ENCODE measurements at regions not wholly inside any gene's neighbourhood (a gene's known extent, or its start where the extent isn't known, plus 50 kb on each side); places are given as distances from the start of the nearest gene placed in this dataset.
A peak's percentile ranks its signal among the peaks of the same experiment; 100 is the strongest.
"Not testable (repeated sequence)": the region's sequence is repeated elsewhere in the genome, so short reads cannot be mapped to it uniquely, and the experiment has no call there.

GRCh38 chr1:147348592-147348991 is 106.1 kb downstream of the CHD1L start:
- not testable (repeated sequence) for DNase-seq

DNA sequence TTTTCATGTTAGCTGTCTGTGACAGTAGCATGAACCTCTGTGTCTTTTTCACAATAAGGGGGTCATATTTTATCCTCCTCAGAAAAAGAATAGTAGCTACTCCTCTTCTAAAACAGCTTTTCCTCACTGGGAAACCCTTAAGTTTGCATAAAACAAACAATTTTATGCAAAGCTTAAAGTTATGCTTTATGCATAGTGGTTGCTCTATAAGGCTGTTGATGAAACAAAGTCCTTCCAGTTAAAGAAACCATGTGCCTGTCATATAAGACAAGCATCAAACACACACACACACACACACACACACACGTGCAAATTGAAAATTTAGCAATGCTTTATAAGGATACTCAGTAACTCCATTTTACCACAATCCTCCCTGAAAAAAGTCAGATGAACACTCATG is 107.0 kb downstream of the CHD1L start:
- no peak for DNase-seq

GRCh38 chr1:147351140-147351835 is 108.8 kb downstream of the CHD1L start:
- DNase-seq: no peak

GRCh38 chr1:147377263-147378246 is 135.1 kb downstream of the CHD1L start:
- DNase-seq: no peak

DNA sequence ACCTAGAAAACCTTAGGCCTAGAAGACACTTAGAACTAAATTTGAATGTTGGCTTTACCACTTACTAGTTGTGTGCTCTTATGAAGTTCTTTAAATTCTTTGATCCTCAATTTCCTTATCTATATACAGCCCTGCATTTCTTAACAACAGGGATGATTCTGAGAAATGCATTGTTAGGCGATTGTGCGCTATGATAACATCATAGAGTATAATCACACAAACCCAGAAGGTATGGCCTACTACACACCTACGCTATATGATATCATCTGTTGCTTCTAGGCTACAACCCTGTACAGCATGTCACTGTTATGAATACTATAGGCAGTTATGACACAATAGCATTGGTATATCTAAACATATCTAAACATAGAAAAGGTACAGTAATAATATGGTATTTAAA is 137.4 kb downstream of the CHD1L start:
- DNase-seq: no peak

DNA sequence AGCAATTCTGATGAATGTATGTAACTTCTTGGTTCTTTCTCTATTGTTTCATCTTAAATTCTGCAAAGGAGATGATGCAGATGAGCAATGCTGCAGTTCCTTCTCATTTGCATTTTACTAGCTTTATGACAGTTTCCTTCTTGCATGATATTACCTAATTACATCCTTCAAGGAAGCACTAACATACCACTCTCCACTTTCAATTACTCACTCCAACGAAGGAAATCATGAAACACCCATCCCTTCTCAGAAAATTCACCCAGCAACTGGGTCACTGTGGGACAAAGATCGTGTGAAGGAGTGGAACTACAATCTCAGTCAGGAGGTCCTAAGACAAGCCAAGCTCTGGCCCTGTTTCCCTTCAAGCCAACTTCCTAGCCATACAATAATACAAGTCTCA is 142.3 kb downstream of the CHD1L start:
- no peak for DNase-seq

GRCh38 chr1:147388969-147389368 is 146.5 kb downstream of the CHD1L start:
- DNase-seq: no peak

GRCh38 chr1:147389532-147390184 is 147.2 kb downstream of the CHD1L start:
- peak; percentile 19 for DNase-seq

- DNase-seq: no peak
Measured at GRCh38 chr1:147390185-147390542, 147.7 kb downstream of the CHD1L start.

DNA sequence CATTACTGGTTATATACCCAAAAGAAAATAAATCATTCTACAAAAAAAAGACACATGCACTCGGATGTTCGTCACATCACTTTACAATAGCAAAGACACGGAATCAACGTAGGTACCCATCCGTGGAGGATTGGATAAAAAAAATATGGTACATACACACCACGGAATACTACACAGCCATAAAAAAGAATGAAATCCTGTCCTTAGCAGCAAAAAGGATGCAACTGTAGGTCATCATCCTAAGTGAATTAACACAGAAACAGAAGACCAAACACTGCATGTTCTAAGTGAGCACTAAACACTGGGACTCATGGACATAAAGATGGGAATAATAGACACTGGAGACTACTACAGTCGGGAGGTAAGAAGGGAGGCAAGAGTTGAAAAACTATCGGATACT is 148.6 kb downstream of the CHD1L start:
- DNase-seq: no peak

- peak; percentile 10 for DNase-seq
Measured at GRCh38 chr1:147402326-147403045, 138.8 kb upstream of the BCL9 start.

DNA sequence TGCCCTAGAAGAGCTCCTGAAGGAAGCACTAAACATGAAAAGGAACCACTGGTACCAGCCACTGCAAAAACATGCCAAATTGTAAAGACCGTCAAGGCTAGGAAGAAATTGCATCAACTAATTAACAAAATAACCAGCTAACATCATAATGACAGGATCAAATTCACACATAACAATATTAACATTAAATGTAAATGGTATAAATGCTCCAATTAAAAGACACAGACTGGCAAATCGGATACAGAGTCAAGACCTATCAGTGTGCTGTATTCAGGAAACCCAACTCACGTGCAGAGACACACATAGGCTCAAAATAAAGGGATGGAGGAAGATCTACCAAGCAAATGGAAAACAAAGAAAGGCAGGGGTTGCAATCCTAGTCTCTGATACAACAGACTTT is 137.0 kb upstream of the BCL9 start:
- DNase-seq: not testable (repeated sequence)

- no peak for DNase-seq
Measured at GRCh38 chr1:147409886-147410285, 131.4 kb upstream of the BCL9 start.

- no peak for DNase-seq
Measured at GRCh38 chr1:147413110-147413605, 128.1 kb upstream of the BCL9 start.

GRCh38 chr1:147414505-147415163 is 126.7 kb upstream of the BCL9 start:
- DNase-seq: no peak

GRCh38 chr1:147417024-147417423 is 124.3 kb upstream of the BCL9 start:
- DNase-seq: no peak

DNA sequence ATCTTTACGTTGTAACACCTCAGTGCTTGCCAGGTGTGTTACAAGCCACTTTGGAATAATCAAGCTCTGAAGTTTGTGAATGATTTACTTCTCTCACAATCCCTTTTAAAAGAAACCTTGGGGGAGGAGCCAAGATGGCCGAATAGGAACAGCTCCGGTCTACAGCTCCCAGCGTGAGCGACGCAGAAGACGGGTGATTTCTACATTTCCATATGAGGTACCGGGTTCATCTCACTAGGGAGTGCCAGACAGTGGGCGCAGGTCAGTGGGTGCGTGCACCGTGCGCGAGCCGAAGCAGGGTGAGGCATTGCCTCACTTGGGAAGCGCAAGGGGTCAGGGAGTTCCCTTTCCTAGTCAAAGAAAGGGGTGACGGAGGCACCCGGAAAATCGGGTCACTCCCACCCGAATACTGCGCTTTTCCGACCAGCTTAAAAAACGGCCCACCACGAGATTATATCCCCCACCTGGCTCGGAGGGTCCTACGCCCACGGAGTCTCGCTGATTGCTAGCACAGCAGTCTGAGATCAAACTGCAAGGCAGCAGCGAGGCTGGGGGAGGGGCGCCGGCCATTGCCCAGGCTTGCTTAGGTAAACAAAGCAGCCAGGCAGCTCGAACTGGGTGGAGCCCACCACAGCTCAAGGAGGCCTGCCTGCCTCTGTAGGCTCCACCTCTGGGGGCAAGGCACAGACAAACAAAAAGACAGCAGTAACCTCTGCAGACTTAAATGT is 118.0 kb upstream of the BCL9 start:
- not testable (repeated sequence) for DNase-seq

GRCh38 chr1:147434921-147435320 is 106.4 kb upstream of the BCL9 start:
- no peak for DNase-seq

DNA sequence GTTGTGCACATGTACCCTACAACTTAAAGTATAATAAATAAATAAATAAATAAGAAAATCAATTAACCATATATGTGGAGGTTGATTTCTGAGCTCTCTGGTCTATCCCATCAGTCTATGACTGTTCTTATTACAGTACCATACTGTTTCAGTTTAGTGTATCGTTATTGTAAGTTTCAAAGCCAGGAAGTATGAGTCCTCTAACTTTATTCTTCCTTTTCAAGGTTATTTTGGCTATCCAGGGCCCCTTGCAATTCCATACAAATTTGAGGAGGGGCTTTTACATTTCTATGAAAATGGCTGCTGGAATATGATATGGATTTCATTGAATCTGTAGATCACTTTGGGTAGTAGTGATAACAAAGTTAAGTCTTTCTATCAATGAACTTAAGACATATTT is 96.9 kb upstream of the BCL9 start:
- DNase-seq: no peak

- no peak for DNase-seq
Measured at GRCh38 chr1:147451628-147452027, 89.7 kb upstream of the BCL9 start.

DNA sequence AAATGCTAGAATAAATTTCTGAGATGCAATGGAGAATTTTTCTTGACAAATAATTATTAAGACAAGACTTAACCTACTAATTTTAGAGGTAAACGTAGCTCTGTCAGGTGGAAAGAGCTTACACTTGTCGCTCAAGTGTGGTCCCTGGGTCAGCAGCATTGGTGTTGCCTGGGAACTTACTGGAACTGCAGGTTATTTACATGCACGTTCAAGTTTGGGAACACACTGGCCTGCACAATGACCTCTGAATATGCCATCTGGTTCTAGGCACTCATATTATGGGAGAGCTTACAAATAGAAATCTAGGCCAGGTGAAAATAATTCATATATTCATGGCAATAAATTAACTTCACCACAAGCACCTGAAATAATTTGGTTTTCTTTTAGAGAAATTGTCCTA is 88.5 kb upstream of the BCL9 start:
- DNase-seq: no peak

DNA sequence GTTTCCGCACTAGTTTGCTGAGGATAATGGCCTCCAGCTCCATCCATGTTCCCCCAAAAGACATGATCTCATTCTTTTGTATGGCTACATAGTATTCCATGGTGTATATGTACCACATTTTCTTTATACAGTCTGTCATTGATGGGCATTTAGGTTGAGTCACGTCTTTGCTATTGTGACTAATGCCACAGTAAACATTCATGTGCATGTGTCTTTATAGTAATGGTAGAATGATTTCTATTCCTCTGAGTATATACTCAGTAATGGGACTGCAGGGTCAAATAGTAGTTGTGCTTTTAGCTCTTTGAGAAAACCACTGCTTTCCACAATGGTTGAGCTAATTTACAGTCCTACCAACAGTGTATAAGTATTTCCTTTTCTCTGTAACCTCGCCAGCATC is 78.3 kb upstream of the BCL9 start:
- no peak for DNase-seq
